Activated CD4-positive, alpha-beta T cell treated with anti-CD3 and anti-CD28 coated beads for 1 hour (primary cell): ENCODE measurements at regions not wholly inside any gene's neighbourhood (a gene's known extent, or its start where the extent isn't known, plus 50 kb on each side); places are given as distances from the start of the nearest gene placed in this dataset.
"Not testable (repeated sequence)": the region's sequence is repeated elsewhere in the genome, so short reads cannot be mapped to it uniquely, and the experiment has no call there.

Source experiments
- DNase-seq: peaks from one replicate; pipeline ENCODE4 v3.0.0-alpha.2; 2020

- no peak for DNase-seq
These were observed 171.1 kb downstream of the TOMM20 start for GRCh38 chr1:234957330-234958065.

GRCh38 chr1:234956821-234957329 is 171.8 kb downstream of the TOMM20 start:
- DNase-seq: no peak

GRCh38 chr1:234955107-234955731 is 173.4 kb downstream of the TOMM20 start:
- DNase-seq: no peak

GRCh38 chr1:234954613-234955012 is 174.0 kb downstream of the TOMM20 start:
- no peak for DNase-seq

- no peak for DNase-seq
These were observed 174.8 kb downstream of the TOMM20 start for GRCh38 chr1:234953655-234954405.

- no peak for DNase-seq
These were observed 178.0 kb downstream of the TOMM20 start for GRCh38 chr1:234950598-234950997.

- DNase-seq: not testable (repeated sequence)
These were observed 179.1 kb downstream of the TOMM20 start for GRCh38 chr1:234949528-234949927.

GRCh38 chr1:234944439-234945344 is 183.9 kb downstream of the TOMM20 start:
- no peak for DNase-seq

- DNase-seq: no peak
These were observed 184.7 kb downstream of the TOMM20 start for GRCh38 chr1:234943836-234944402.

GRCh38 chr1:234942879-234943506 is 185.6 kb downstream of the TOMM20 start:
- DNase-seq: no peak

GRCh38 chr1:234942012-234942332 is 186.7 kb downstream of the TOMM20 start:
- no peak for DNase-seq

GRCh38 chr1:234941321-234942011 is 187.2 kb downstream of the TOMM20 start:
- no peak for DNase-seq

- no peak for DNase-seq
These were observed 187.8 kb downstream of the TOMM20 start for GRCh38 chr1:234940841-234941240.

- no peak for DNase-seq
These were observed 189.7 kb downstream of the TOMM20 start for GRCh38 chr1:234938924-234939323.

GRCh38 chr1:234938135-234938534 is 190.5 kb downstream of the TOMM20 start:
- DNase-seq: no peak

- DNase-seq: no peak
These were observed 191.8 kb downstream of the TOMM20 start for GRCh38 chr1:234936612-234937389.

- DNase-seq: no peak
These were observed 194.0 kb downstream of the TOMM20 start for GRCh38 chr1:234934611-234935033.

GRCh38 chr1:234933475-234933874 is 195.2 kb downstream of the TOMM20 start:
- DNase-seq: no peak

GRCh38 chr1:234932511-234933430 is 195.9 kb downstream of the TOMM20 start:
- DNase-seq: no peak
